RWPE2 (cell line): ENCODE measurements at regions not wholly inside any gene's neighbourhood (a gene's known extent, or its start where the extent isn't known, plus 50 kb on each side); places are given as distances from the start of the nearest gene placed in this dataset.

ENCODE experiments used
- ATAC-seq: fragments of 200-7000 bp; cut with Tn5 transposase; 3 replicates; pipeline ENCODE4 v1.9.1; 2021; ENCODE audit warnings: low read depth
- DNase-seq: peaks from one replicate; pipeline ENCODE4 v3.0.0-alpha.2; 2020; ENCODE audit warnings: low spot score
- H3K27ac ChIP-seq: fragments of 450-650 bp; 2 replicates; pipeline ENCODE4 v1.5.1; 2017; ENCODE audit warnings: mild to moderate bottlenecking; ENCODE audit not compliant: poor library complexity, severe bottlenecking
- H3K27me3 ChIP-seq: fragments of 250-450 bp; sonication (Bioruptor Pico); 2 replicates; pipeline ENCODE4 v1.5.1; 2021; ENCODE audit warnings: mild to moderate bottlenecking, moderate library complexity; ENCODE audit not compliant: insufficient read depth, poor library complexity, severe bottlenecking
- H3K36me3 ChIP-seq: fragments of 250-450 bp; sonication (Bioruptor Pico); 2 replicates; pipeline ENCODE4 v1.5.1; 2020; ENCODE audit warnings: low read depth, mild to moderate bottlenecking, moderate library complexity
- H3K4me1 ChIP-seq: fragments of 250-450 bp; sonication (Bioruptor Pico); 2 replicates; pipeline ENCODE4 v1.5.1; 2021; ENCODE audit warnings: mild to moderate bottlenecking, moderate library complexity; ENCODE audit not compliant: insufficient read depth, poor library complexity, severe bottlenecking
- H3K4me3 ChIP-seq: fragments of 250-450 bp; sonication (Bioruptor Pico); 2 replicates; pipeline ENCODE4 v1.5.1; 2021; ENCODE audit warnings: mild to moderate bottlenecking, moderate library complexity; ENCODE audit not compliant: severe bottlenecking
- H3K9me3 ChIP-seq: fragments of 250-450 bp; sonication (Bioruptor Pico); 2 replicates; pipeline ENCODE4 v1.5.1; 2021; ENCODE audit warnings: mild to moderate bottlenecking, moderate library complexity; ENCODE audit not compliant: severe bottlenecking
- TF ChIP-seq, protein P1 (sequence below): fragments of 450-650 bp; IDR thresholded peaks from one replicate; pipeline ENCODE4 v1.5.1; 2017; ENCODE audit warnings: mild to moderate bottlenecking, moderate library complexity; ENCODE audit not compliant: poor library complexity, severe bottlenecking

DNA sequence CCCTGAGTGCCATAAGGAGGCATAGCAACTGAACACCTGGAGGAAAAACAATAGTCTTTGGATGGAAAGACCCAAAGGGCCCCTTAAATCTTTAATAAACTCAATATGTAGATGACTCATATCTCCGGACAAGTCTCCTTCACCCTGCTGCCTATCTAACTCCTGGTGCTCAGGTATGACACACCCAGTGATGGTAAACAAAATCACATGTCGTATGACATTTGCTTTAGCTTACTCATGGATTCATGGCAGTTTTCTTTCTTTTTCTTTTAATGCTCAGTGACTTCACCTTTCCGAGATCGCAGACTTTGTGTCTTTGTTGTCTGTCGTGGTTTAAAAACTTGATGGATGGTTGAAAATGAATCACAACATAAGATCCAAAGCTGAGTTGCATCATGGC lies 208.5 kb upstream of the PROX1 start:
- H3K27ac ChIP-seq, result no peak overlapping the region
- no peaks in the 10 kb centered on the region for H3K27me3 ChIP-seq
- DNase-seq, result no peak
- no peak overlapping the region for H3K4me3 ChIP-seq
- H3K9me3 ChIP-seq, result no peaks in the 10 kb centered on the region
- H3K36me3 ChIP-seq, result no peaks in the 10 kb centered on the region
- TF ChIP-seq, protein P1, sequence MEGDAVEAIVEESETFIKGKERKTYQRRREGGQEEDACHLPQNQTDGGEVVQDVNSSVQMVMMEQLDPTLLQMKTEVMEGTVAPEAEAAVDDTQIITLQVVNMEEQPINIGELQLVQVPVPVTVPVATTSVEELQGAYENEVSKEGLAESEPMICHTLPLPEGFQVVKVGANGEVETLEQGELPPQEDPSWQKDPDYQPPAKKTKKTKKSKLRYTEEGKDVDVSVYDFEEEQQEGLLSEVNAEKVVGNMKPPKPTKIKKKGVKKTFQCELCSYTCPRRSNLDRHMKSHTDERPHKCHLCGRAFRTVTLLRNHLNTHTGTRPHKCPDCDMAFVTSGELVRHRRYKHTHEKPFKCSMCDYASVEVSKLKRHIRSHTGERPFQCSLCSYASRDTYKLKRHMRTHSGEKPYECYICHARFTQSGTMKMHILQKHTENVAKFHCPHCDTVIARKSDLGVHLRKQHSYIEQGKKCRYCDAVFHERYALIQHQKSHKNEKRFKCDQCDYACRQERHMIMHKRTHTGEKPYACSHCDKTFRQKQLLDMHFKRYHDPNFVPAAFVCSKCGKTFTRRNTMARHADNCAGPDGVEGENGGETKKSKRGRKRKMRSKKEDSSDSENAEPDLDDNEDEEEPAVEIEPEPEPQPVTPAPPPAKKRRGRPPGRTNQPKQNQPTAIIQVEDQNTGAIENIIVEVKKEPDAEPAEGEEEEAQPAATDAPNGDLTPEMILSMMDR, result no peak
- ATAC-seq, result 0 out of 3 replicates have a peak, but pooled peaks have one; percentile 42
- no peaks in the 10 kb centered on the region for H3K4me1 ChIP-seq

DNA sequence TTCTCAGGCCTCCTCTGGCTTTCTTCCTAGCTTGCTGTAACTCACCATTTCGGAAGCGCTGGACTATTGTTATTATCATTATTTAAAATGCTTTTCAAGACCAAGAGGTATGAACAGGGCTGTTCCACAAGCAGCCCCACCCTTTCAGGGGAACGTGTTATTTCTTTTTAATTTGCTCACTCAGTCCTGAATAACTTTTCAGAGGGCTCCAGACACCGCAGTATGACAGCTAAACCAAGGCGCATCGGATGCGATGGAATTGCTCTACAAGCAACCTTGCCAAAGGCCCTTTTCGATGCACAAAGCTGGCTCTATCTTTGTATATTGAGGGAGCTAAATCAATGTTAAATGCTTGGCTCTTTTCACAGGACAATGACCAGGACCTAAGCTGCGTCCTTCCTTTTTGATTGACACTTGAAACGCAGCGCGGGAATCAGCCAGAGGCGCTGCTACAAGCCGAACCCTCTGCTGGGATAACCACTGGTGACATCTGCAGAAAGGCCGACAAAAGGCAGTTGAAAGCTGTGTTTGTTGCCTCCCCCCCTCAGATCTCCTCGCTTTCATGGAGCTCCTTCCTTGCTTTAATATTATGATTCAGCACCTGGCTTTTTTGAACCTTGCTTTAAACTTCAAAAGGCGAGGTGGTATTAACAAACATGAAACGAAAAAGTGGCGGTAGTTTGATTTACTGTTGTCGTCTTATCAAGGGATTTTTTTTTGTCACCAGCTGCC lies 204.7 kb upstream of the PROX1 start:
- DNase-seq (no peak), ATAC-seq (no peak)
- Histone ChIP-seq H3K27ac (no peak overlapping the region), H3K27me3 (no peaks in the 10 kb centered on the region), H3K9me3 (no peaks in the 10 kb centered on the region), H3K4me3 (no peak overlapping the region), H3K36me3 (no peaks in the 10 kb centered on the region), H3K4me1 (no peaks in the 10 kb centered on the region)
- TF ChIP-seq, protein P1, result no peak

DNA sequence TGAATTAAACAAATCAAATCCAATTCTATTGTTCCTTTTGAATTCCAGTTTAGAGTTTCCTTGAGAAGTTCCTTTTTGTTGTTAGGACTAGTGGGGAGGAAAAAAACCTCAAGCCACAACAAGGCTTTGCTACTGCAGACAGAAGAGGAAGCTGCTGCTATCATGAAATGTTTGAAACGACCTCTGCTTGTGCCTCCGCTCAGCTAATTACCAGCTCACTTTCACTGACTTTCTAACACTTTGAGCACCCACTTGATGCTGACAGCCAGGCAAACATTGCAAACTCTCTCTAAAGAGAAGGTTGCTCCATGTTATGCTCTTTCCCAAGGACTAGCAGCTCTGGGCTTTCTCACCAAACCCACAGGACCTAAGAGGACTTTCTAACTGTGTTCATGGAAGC lies 203.9 kb upstream of the PROX1 start:
- DNase-seq, result no peak
- H3K27ac ChIP-seq, result no peak overlapping the region
- H3K9me3 ChIP-seq, result no peaks in the 10 kb centered on the region
- no peaks in the 10 kb centered on the region for H3K4me1 ChIP-seq
- TF ChIP-seq, protein P1, result no peak
- H3K27me3 ChIP-seq, result no peaks in the 10 kb centered on the region
- ATAC-seq, result no peak
- no peak overlapping the region for H3K4me3 ChIP-seq
- H3K36me3 ChIP-seq, result no peaks in the 10 kb centered on the region

DNA sequence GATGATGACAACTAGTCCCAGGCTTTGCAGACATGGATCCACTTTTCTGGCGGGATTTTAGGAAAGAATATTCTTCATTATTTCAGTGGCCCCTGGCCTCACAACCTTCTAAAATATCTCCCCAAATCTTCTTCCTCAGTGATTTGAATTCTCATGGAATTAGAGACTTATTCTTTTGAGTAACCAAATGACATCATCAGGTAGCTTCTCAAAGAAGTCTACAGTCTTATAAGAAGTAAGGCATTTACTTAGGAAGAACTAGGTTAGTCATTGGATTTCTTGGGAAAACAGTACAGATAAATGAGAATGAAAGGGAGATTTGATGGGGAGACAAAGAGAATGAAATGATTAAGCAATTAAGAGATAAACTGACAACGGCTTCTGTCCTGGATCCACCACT lies 201.1 kb upstream of the PROX1 start:
- H3K27me3 ChIP-seq, result no peaks in the 10 kb centered on the region
- H3K9me3 ChIP-seq, result no peaks in the 10 kb centered on the region
- H3K4me3 ChIP-seq, result no peak overlapping the region
- ATAC-seq (no peak), DNase-seq (no peak)
- TF ChIP-seq, protein P1, result no peak
- no peaks in the 10 kb centered on the region for H3K36me3 ChIP-seq
- H3K4me1 ChIP-seq, result no peaks in the 10 kb centered on the region
- no peak overlapping the region for H3K27ac ChIP-seq

DNA sequence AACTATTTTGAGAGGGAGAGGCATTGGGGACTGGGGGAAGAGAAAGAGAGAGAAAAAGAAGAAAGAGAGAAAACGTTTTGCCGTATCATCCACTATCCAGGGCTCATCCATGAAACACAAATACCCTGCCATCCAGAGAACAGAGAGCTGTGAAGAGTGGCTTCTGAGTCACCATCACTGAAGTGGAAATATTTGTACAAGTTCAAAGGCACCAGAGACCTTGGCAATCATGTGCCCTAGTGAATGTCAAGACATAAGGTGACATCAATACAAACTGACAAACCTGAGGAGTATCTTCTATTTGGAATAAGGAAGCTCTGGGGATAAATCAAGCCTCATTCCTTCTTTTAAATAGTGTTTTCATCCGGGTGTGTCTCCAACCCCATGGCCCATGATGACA lies 197.2 kb upstream of the PROX1 start:
- no peaks in the 10 kb centered on the region for H3K9me3 ChIP-seq
- DNase-seq (no peak), ATAC-seq (no peak)
- no peaks in the 10 kb centered on the region for H3K27me3 ChIP-seq
- no peak overlapping the region for H3K4me3 ChIP-seq
- H3K27ac ChIP-seq, result no peak overlapping the region
- no peaks in the 10 kb centered on the region for H3K4me1 ChIP-seq
- TF ChIP-seq, protein P1, result no peak
- H3K36me3 ChIP-seq, result no peaks in the 10 kb centered on the region
